ENCODE measurements at regions not wholly inside any gene's neighbourhood (a gene's known extent, or its start where the extent isn't known, plus 50 kb on each side); places are given as distances from the start of the nearest gene placed in this dataset.
"Not testable (repeated sequence)": the region's sequence is repeated elsewhere in the genome, so short reads cannot be mapped to it uniquely, and the experiment has no call there.

- Mint-ChIP-seq H3K9me3 (peaks cover 20 to 44% of the 10 kb centered on the region in 2 donors), H3K27me3 (no peaks in the 10 kb centered on the region), H3K27ac (no peak overlapping the region), H3K4me3 (no peak overlapping the region), H3K4me1 (peaks cover under 1% of the 10 kb centered on the region)
- no peak for DNase-seq
- ATAC-seq: no peak
These were observed 310.7 kb downstream of the AEBP2 start for GRCh38 chr12:19749906-19750574.

- peaks cover 20 to 44% of the 10 kb centered on the region in 2 donors for H3K9me3 Mint-ChIP-seq
- ATAC-seq: no peak
- H3K4me1 Mint-ChIP-seq: no peaks in the 10 kb centered on the region
- no peak overlapping the region for H3K4me3 Mint-ChIP-seq
- no peak for DNase-seq
- no peak overlapping the region for H3K27ac Mint-ChIP-seq
- H3K27me3 Mint-ChIP-seq: no peaks in the 10 kb centered on the region
These were observed 311.8 kb downstream of the AEBP2 start for GRCh38 chr12:19751078-19751477.

- no peak overlapping the region for H3K27ac Mint-ChIP-seq
- DNase-seq (no peak), ATAC-seq (no peak)
- H3K4me3 Mint-ChIP-seq: no peak overlapping the region
- no peaks in the 10 kb centered on the region for H3K4me1 Mint-ChIP-seq
- H3K27me3 Mint-ChIP-seq: no peaks in the 10 kb centered on the region
- H3K9me3 Mint-ChIP-seq: peaks cover 20 to 40% of the 10 kb centered on the region in 2 donors
These were observed 313.4 kb downstream of the AEBP2 start for GRCh38 chr12:19752712-19753111.

GRCh38 chr12:19755136-19755535, 315.8 kb downstream of the AEBP2 start:
- ATAC-seq (no peak), DNase-seq (no peak)
- Mint-ChIP-seq H3K4me3 (no peak overlapping the region), H3K27me3 (no peaks in the 10 kb centered on the region), H3K27ac (no peak overlapping the region), H3K4me1 (peaks cover 8% of the 10 kb centered on the region), H3K9me3 (peaks cover 15 to 29% of the 10 kb centered on the region in 2 donors)

- H3K9me3 Mint-ChIP-seq: peaks cover 9 to 30% of the 10 kb centered on the region in 2 donors
- DNase-seq (no peak), ATAC-seq (no peak)
- H3K4me3 Mint-ChIP-seq: no peak overlapping the region
- peak overlapping the region in 1 of 2 donors; percentile 20 for H3K27ac Mint-ChIP-seq
- H3K4me1 Mint-ChIP-seq: peaks cover 22% of the 10 kb centered on the region
- H3K27me3 Mint-ChIP-seq: no peaks in the 10 kb centered on the region
These were observed 318.1 kb downstream of the AEBP2 start for GRCh38 chr12:19757317-19757877.

GRCh38 chr12:19759227-19759626, 319.9 kb downstream of the AEBP2 start:
- H3K4me3 Mint-ChIP-seq: no peak overlapping the region
- H3K9me3 Mint-ChIP-seq: peaks cover 0 to 30% of the 10 kb centered on the region in 2 donors
- no peak for DNase-seq
- ATAC-seq: no peak
- no peak overlapping the region for H3K27ac Mint-ChIP-seq
- peaks cover 27% of the 10 kb centered on the region for H3K4me1 Mint-ChIP-seq
- H3K27me3 Mint-ChIP-seq: no peaks in the 10 kb centered on the region

GRCh38 chr12:19760611-19761010, 321.3 kb downstream of the AEBP2 start:
- ATAC-seq (no peak), DNase-seq (no peak)
- Mint-ChIP-seq H3K4me1 (peaks cover 27% of the 10 kb centered on the region), H3K27ac (no peak overlapping the region), H3K9me3 (peaks cover 7 to 30% of the 10 kb centered on the region in 2 donors), H3K27me3 (no peaks in the 10 kb centered on the region), H3K4me3 (no peak overlapping the region)

GRCh38 chr12:19761463-19761862, 322.2 kb downstream of the AEBP2 start:
- Mint-ChIP-seq H3K4me1 (peaks cover 27% of the 10 kb centered on the region), H3K27me3 (peaks cover 8% of the 10 kb centered on the region), H3K4me3 (no peak overlapping the region), H3K9me3 (peaks cover 16 to 38% of the 10 kb centered on the region in 2 donors), H3K27ac (peak overlapping the region in 1 of 2 donors; percentile 88)
- ATAC-seq (no peak), DNase-seq (no peak)

- peaks cover 20% of the 10 kb centered on the region for H3K27me3 Mint-ChIP-seq
- ATAC-seq (no peak), DNase-seq (no peak)
- no peak overlapping the region for H3K27ac Mint-ChIP-seq
- H3K9me3 Mint-ChIP-seq: peaks cover 24 to 53% of the 10 kb centered on the region in 2 donors
- peaks cover 27% of the 10 kb centered on the region for H3K4me1 Mint-ChIP-seq
- H3K4me3 Mint-ChIP-seq: no peak overlapping the region
These were observed 324.2 kb downstream of the AEBP2 start for GRCh38 chr12:19763488-19763887.

- Mint-ChIP-seq H3K4me1 (peaks cover 21% of the 10 kb centered on the region), H3K9me3 (peaks cover 24 to 50% of the 10 kb centered on the region in 2 donors), H3K4me3 (no peak overlapping the region), H3K27me3 (peaks cover 20% of the 10 kb centered on the region), H3K27ac (no peak overlapping the region)
- DNase-seq (no peak), ATAC-seq (no peak)
These were observed 325.1 kb downstream of the AEBP2 start for GRCh38 chr12:19764408-19764807.

GRCh38 chr12:19771858-19772257, 332.6 kb downstream of the AEBP2 start:
- no peak for DNase-seq
- Mint-ChIP-seq H3K4me3 (no peak overlapping the region), H3K9me3 (peaks cover 13 to 25% of the 10 kb centered on the region in 2 donors), H3K27me3 (peaks cover 12% of the 10 kb centered on the region), H3K27ac (no peak overlapping the region), H3K4me1 (no peaks in the 10 kb centered on the region)
- no peak for ATAC-seq

- Mint-ChIP-seq H3K4me3 (no peak overlapping the region), H3K27ac (no peak overlapping the region), H3K27me3 (peaks cover 4% of the 10 kb centered on the region), H3K4me1 (no peaks in the 10 kb centered on the region), H3K9me3 (peaks cover 8 to 17% of the 10 kb centered on the region in 2 donors)
- no peak for ATAC-seq
- DNase-seq: no peak
These were observed 333.5 kb downstream of the AEBP2 start for GRCh38 chr12:19772776-19773175.

- ATAC-seq (no peak), DNase-seq (no peak)
- Mint-ChIP-seq H3K27ac (no peak overlapping the region), H3K4me1 (peaks cover 5% of the 10 kb centered on the region), H3K27me3 (no peaks in the 10 kb centered on the region), H3K9me3 (peaks cover 5 to 13% of the 10 kb centered on the region in 2 donors), H3K4me3 (no peak overlapping the region)
These were observed 335.9 kb downstream of the AEBP2 start for GRCh38 chr12:19775241-19775640.

GRCh38 chr12:19775976-19776375, 336.7 kb downstream of the AEBP2 start:
- DNase-seq, H3K27ac Mint-ChIP-seq, H3K4me1 Mint-ChIP-seq, ATAC-seq, H3K4me3 Mint-ChIP-seq, H3K27me3 Mint-ChIP-seq: not testable (repeated sequence)
- peaks cover 5 to 13% of the 10 kb centered on the region in 2 donors for H3K9me3 Mint-ChIP-seq

- Mint-ChIP-seq H3K9me3 (peaks cover 5 to 13% of the 10 kb centered on the region in 2 donors), H3K27me3 (no peaks in the 10 kb centered on the region), H3K4me1 (peaks cover 6% of the 10 kb centered on the region), H3K27ac (no peak overlapping the region), H3K4me3 (no peak overlapping the region)
- ATAC-seq: no peak
- DNase-seq: no peak
These were observed 338.9 kb downstream of the AEBP2 start for GRCh38 chr12:19778172-19778571.

- ATAC-seq (no peak), DNase-seq (no peak)
- H3K27me3 Mint-ChIP-seq: no peaks in the 10 kb centered on the region
- H3K4me3 Mint-ChIP-seq: no peak overlapping the region
- no peak overlapping the region for H3K27ac Mint-ChIP-seq
- H3K4me1 Mint-ChIP-seq: peaks cover 6% of the 10 kb centered on the region
- H3K9me3 Mint-ChIP-seq: peaks cover 5 to 13% of the 10 kb centered on the region in 2 donors
These were observed 339.5 kb downstream of the AEBP2 start for GRCh38 chr12:19778797-19779196.
